Muscle of back (tissue), 3 donors: ENCODE measurements at regions not wholly inside any gene's neighbourhood (a gene's known extent, or its start where the extent isn't known, plus 50 kb on each side); places are given as distances from the start of the nearest gene placed in this dataset.
"Not testable (repeated sequence)": the region's sequence is repeated elsewhere in the genome, so short reads cannot be mapped to it uniquely, and the experiment has no call there.

ENCODE experiments used
- DNase-seq, 3 donors: peaks; one replicate each; pipeline versions ENCODE4 v3.0.0 to v3.0.0-alpha.2; 2013

DNA sequence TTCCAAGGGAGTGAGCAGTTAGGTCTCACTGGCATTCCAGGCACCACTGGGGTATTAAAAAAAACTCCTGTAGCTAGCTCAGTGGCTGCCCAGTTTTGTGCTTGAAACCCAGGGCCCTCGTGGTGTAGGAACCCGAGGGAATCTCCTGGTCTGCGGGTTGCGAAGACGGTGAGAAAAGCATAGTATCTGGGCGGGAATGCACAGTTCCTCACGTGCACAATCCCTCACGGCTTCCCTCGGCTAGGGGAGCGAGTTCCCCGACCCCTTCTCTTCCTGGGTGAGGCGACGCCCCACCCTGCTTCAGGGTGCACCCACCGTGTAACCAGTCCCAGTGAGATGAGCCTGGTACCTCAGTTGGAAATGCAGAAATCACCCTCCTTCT is 50.5 kb upstream of the PGBD5 start:
- DNase-seq: no peak

DNA sequence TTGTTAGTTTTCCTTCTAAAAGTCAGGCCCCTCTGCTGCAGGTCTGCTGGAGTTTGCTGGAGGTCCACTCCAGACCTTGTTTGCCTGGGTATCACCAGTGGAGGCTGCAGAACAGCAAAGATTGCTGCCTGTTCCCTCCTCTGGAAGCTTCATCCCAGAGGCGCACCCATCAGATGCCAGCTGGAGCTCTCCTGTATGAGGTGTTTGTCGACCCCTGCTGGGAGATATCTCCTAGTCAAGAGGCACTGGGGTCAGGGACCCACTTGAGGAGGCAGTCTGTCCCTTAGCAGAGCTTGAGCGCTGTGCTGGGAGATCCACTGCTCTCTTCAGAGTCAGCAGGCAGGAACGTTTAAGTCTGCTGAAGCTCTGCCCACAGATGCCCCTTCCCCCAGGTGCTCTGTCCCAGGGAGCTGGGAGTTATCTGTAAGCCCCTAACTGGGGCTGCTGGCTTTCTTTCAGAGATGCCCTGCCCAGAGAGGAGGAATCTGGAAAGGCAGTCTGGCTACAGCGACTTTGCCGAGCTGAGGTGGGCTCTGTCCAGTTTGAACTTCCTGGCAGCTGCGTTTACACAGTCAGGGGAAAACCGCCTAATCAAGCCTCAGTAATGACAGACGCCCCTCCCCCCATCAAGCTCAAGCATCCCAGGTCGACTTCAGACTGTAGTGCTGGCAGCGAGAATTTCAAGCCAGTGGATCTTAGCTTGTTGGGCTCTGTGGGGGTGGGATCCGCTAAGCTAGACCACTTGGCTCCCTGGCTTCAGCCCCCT is 49.9 kb upstream of the PGBD5 start:
- DNase-seq: not testable (repeated sequence)
